Stimulated activated naive CD8-positive, alpha-beta T cell treated with anti-CD3 and anti-CD28 coated beads, Interleukin-15, Interleukin-2, amounts not matched to agents 100 ng/mL and 50 ng/mL, for 24 hours (primary cell): ENCODE measurements at regions not wholly inside any gene's neighbourhood (a gene's known extent, or its start where the extent isn't known, plus 50 kb on each side); places are given as distances from the start of the nearest gene placed in this dataset.
"Not testable (repeated sequence)": the region's sequence is repeated elsewhere in the genome, so short reads cannot be mapped to it uniquely, and the experiment has no call there.

Experiments
- H3K27ac Mint-ChIP-seq: one replicate; pipeline ENCODE4 v1.8.0; 2021; ENCODE audit warnings: mild to moderate bottlenecking, mixed read lengths
- H3K27me3 Mint-ChIP-seq: one replicate; pipeline ENCODE4 v1.8.0; 2021; ENCODE audit warnings: mixed read lengths
- H3K36me3 Mint-ChIP-seq: one replicate; pipeline ENCODE4 v1.8.0; 2021; ENCODE audit warnings: low read depth, mixed read lengths
- H3K4me1 Mint-ChIP-seq: one replicate; pipeline ENCODE4 v1.8.0; 2021; ENCODE audit warnings: low read depth, mixed read lengths
- H3K4me3 Mint-ChIP-seq: one replicate; pipeline ENCODE4 v1.8.0; 2021; ENCODE audit warnings: mild to moderate bottlenecking, mixed read lengths
- H3K9me3 Mint-ChIP-seq: one replicate; pipeline ENCODE4 v1.8.0; 2021; ENCODE audit warnings: mixed read lengths

DNA sequence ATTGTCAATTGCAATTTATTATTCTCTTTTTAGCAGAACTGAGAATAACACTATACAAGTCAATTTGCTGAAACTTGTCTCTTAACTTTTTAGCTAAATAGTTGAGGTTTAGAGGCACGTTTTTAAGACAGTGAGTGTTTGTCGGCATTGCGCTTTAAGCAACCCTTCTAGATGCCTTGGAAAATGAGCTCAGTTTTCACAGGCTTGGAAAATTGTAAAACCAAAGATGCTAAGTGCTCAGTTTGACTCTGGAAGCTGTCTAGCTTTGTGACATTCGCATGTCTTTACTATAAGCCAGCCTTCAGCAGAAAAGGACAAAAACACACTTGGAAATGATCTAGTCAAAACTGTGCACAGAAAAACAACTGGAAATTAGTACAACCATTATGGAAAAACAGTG, 500.4 kb downstream of the NEBL start:
- H3K27ac Mint-ChIP-seq, result no peak overlapping the region

GRCh38 chr10:20396205-20396604, 500.9 kb downstream of the NEBL start:
- Mint-ChIP-seq H3K9me3 (peaks cover 19% of the 10 kb centered on the region), H3K4me3 (no peak overlapping the region), H3K27ac (no peak overlapping the region), H3K36me3 (no peaks in the 10 kb centered on the region), H3K4me1 (no peaks in the 10 kb centered on the region), H3K27me3 (no peaks in the 10 kb centered on the region)

More for the DNA sequence above, 500.4 kb downstream of the NEBL start:
- Mint-ChIP-seq H3K36me3 (no peaks in the 10 kb centered on the region), H3K4me1 (no peaks in the 10 kb centered on the region), H3K4me3 (no peak overlapping the region), H3K9me3 (peaks cover 19% of the 10 kb centered on the region), H3K27me3 (no peaks in the 10 kb centered on the region)

- no peaks in the 10 kb centered on the region for H3K27me3 Mint-ChIP-seq
Measured at GRCh38 chr10:20391629-20392028, 505.5 kb downstream of the NEBL start.

GRCh38 chr10:20381761-20382160, 515.4 kb downstream of the NEBL start:
- H3K27me3 Mint-ChIP-seq, result no peaks in the 10 kb centered on the region
- no peak overlapping the region for H3K4me3 Mint-ChIP-seq
- no peaks in the 10 kb centered on the region for H3K36me3 Mint-ChIP-seq
- H3K9me3 Mint-ChIP-seq, result peaks cover 14% of the 10 kb centered on the region
- H3K4me1 Mint-ChIP-seq, result no peaks in the 10 kb centered on the region
- H3K27ac Mint-ChIP-seq, result no peak overlapping the region

More at GRCh38 chr10:20391629-20392028, 505.5 kb downstream of the NEBL start:
- H3K36me3 Mint-ChIP-seq, result no peaks in the 10 kb centered on the region
- no peak overlapping the region for H3K27ac Mint-ChIP-seq
- peaks cover 22% of the 10 kb centered on the region for H3K9me3 Mint-ChIP-seq
- no peak overlapping the region for H3K4me3 Mint-ChIP-seq
- H3K4me1 Mint-ChIP-seq, result no peaks in the 10 kb centered on the region

- no peaks in the 10 kb centered on the region for H3K27me3 Mint-ChIP-seq
Measured at GRCh38 chr10:20380401-20380800, 516.7 kb downstream of the NEBL start.

DNA sequence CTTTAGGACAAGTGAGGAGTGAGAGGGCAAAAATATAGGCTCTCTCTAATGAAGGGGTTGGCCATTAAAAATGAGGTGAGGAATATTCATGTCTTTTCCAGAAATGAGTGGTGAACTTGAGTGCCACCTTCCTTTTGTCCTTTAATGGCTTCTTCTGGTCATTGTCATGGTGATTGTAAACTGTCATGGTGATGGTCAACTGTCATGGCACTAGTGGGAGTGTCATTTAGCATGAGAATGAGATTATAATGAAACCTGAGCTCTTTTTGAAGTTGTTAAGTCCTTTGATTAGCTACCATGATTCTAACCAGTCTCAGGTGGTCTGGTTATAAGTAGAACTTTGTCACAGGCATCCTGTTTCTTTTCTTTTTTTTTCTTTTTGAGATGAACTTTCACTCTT, 524.4 kb downstream of the NEBL start:
- Mint-ChIP-seq H3K4me1 (no peaks in the 10 kb centered on the region), H3K4me3 (no peak overlapping the region), H3K27ac (no peak overlapping the region), H3K9me3 (peaks cover 12% of the 10 kb centered on the region), H3K27me3 (no peaks in the 10 kb centered on the region), H3K36me3 (no peaks in the 10 kb centered on the region)

More at GRCh38 chr10:20380401-20380800, 516.7 kb downstream of the NEBL start:
- H3K36me3 Mint-ChIP-seq, result no peaks in the 10 kb centered on the region
- no peaks in the 10 kb centered on the region for H3K4me1 Mint-ChIP-seq
- no peak overlapping the region for H3K4me3 Mint-ChIP-seq
- no peak overlapping the region for H3K27ac Mint-ChIP-seq
- H3K9me3 Mint-ChIP-seq, result peaks cover 9% of the 10 kb centered on the region

DNA sequence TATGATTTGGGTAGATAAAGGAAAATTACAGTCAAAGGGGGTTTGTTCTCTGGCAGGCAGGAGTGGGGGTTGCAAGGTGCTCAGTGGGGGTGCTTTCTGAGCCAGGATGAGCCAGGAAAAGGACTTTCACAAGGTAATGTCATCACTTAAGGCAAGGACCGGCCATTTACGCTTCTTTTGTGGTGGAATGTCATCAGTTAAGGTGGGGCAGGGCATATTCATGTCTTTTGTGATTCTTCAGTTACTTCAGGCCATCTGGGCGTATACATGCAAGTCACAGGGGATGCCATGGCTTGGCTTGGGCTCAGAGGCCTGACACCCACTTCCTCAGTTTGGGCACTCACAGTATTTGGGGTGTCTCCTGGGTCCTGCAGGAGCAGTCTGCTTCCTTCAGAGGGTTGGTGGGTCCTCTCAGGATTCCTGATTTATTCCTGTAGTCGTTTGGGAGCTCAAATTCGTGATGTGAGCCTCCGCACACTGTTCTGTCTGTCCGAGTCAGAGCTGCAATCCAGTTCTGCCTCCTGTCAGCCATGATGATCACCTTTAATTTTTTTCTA, 526.1 kb downstream of the NEBL start:
- peaks cover 12% of the 10 kb centered on the region for H3K9me3 Mint-ChIP-seq
- not testable (repeated sequence) for H3K36me3 Mint-ChIP-seq, H3K27ac Mint-ChIP-seq, H3K4me1 Mint-ChIP-seq, H3K4me3 Mint-ChIP-seq, H3K27me3 Mint-ChIP-seq

- Mint-ChIP-seq H3K27ac (no peak overlapping the region), H3K9me3 (peaks cover 12% of the 10 kb centered on the region), H3K27me3 (no peaks in the 10 kb centered on the region), H3K4me1 (no peaks in the 10 kb centered on the region), H3K36me3 (no peaks in the 10 kb centered on the region), H3K4me3 (no peak overlapping the region)
Measured at GRCh38 chr10:20369863-20370736, 527.0 kb downstream of the NEBL start.

- Mint-ChIP-seq H3K4me1 (no peaks in the 10 kb centered on the region), H3K9me3 (peaks cover 14% of the 10 kb centered on the region), H3K27me3 (no peaks in the 10 kb centered on the region), H3K36me3 (no peaks in the 10 kb centered on the region), H3K4me3 (no peak overlapping the region), H3K27ac (no peak overlapping the region)
Measured at GRCh38 chr10:20363684-20364083, 533.4 kb downstream of the NEBL start.

GRCh38 chr10:20355915-20356314, 539.7 kb downstream of the PLXDC2 start:
- Mint-ChIP-seq H3K4me1 (no peaks in the 10 kb centered on the region), H3K4me3 (no peak overlapping the region), H3K36me3 (no peaks in the 10 kb centered on the region), H3K27me3 (no peaks in the 10 kb centered on the region), H3K27ac (no peak overlapping the region), H3K9me3 (peaks cover 14% of the 10 kb centered on the region)

DNA sequence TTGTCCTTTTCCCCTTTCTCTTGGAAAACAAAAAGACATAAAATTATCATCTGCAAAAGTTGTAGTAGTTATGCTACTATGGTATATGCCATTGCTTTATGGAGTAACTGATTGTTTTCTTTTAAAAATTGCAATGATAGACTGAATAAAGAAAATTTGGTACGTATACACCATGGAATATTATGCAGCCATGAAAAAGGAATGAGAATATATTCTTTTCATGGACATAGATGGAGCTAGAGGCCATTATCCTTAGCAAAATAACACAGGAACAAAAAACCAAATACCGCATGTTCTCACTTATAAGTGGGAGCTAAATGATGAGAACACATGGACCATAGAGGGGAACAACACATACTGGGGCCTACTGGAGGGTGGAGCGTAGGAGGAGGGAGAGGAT, 538.8 kb downstream of the PLXDC2 start:
- Mint-ChIP-seq H3K36me3 (no peaks in the 10 kb centered on the region), H3K27ac (no peak overlapping the region), H3K27me3 (no peaks in the 10 kb centered on the region), H3K9me3 (peaks cover 14% of the 10 kb centered on the region), H3K4me1 (no peaks in the 10 kb centered on the region), H3K4me3 (no peak overlapping the region)

DNA sequence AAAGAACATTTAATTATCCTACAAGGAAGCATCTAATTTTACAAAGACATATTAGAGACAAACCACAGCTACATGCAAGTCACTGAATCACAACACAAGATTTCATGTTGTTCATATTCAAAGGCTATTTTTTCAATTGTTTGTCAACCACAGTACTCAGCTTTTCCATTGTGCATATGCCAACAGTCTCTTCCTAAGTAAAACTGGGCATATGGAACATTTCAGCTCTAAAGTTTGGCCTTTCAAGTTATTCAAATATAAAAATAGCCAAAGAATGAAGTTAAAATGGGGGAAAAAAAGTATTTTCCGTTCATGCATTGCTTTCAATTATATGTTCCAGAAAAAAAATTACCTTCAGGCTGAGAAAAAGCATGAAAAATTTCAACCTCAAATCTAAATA, 537.9 kb downstream of the PLXDC2 start:
- H3K36me3 Mint-ChIP-seq, result no peaks in the 10 kb centered on the region
- H3K27ac Mint-ChIP-seq, result no peak overlapping the region
- H3K4me1 Mint-ChIP-seq, result no peaks in the 10 kb centered on the region
- H3K4me3 Mint-ChIP-seq, result no peak overlapping the region
- H3K27me3 Mint-ChIP-seq, result no peaks in the 10 kb centered on the region
- H3K9me3 Mint-ChIP-seq, result peaks cover 9% of the 10 kb centered on the region

- Mint-ChIP-seq H3K4me3 (no peak overlapping the region), H3K27me3 (no peaks in the 10 kb centered on the region), H3K36me3 (no peaks in the 10 kb centered on the region), H3K9me3 (peaks cover 9% of the 10 kb centered on the region), H3K4me1 (no peaks in the 10 kb centered on the region), H3K27ac (no peak overlapping the region)
Measured at GRCh38 chr10:20350509-20350908, 534.3 kb downstream of the PLXDC2 start.

DNA sequence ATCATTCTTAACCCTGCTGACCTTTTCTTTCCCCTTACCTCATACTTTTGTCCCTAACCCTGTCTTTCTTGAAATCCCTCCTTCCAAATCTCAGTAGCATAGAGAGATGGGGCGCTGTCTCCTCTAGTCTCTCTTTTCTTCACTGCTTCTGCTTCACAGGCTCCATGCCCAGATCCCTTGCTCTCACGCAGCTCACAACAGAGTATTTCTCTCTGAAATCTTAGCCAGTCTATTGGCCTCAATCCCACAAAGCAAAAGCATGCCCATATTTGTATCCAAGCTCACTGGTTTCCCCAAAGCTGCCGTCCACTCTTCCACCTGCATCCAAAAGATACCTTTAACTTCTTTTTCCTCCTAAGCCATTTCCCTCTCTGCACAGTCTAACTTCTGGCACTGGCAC, 526.8 kb downstream of the PLXDC2 start:
- Mint-ChIP-seq H3K36me3 (no peaks in the 10 kb centered on the region), H3K4me3 (no peak overlapping the region), H3K9me3 (peaks cover 19% of the 10 kb centered on the region), H3K4me1 (no peaks in the 10 kb centered on the region), H3K27me3 (no peaks in the 10 kb centered on the region), H3K27ac (no peak overlapping the region)
